C4-2B (cell line): ENCODE measurements at regions not wholly inside any gene's neighbourhood (a gene's known extent, or its start where the extent isn't known, plus 50 kb on each side); places are given as distances from the start of the nearest gene placed in this dataset.

Experiments
- ZFX ChIP-seq: fragments of 450-650 bp; IDR thresholded peaks from 2 replicates; pipeline ENCODE4 v1.6.1; 2017
- TF ChIP-seq, protein P1 (sequence below): fragments of 450-650 bp; conservative IDR thresholded peaks from 2 replicates; pipeline ENCODE4 v1.5.1; 2017; ENCODE audit warnings: mild to moderate bottlenecking

DNA sequence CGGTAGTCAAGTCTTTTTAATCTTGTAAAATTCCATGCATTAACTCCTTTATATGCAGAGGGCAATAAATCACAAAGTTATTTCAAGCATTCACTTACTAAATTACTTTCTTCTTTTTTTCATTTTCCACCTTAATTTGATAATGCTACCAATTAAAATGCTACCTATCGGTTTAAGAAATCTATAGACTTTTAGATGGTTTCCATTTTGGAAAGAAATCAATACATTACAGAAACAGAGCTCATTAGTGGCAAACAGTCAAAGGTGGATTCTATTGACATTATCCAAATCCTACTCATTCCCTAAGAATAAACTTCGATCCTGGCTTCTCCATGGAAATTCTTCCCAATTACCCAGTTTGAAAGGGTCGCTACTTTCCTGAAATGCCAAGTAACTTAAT, 176.5 kb downstream of the MREG start:
- TF ChIP-seq, protein P1, sequence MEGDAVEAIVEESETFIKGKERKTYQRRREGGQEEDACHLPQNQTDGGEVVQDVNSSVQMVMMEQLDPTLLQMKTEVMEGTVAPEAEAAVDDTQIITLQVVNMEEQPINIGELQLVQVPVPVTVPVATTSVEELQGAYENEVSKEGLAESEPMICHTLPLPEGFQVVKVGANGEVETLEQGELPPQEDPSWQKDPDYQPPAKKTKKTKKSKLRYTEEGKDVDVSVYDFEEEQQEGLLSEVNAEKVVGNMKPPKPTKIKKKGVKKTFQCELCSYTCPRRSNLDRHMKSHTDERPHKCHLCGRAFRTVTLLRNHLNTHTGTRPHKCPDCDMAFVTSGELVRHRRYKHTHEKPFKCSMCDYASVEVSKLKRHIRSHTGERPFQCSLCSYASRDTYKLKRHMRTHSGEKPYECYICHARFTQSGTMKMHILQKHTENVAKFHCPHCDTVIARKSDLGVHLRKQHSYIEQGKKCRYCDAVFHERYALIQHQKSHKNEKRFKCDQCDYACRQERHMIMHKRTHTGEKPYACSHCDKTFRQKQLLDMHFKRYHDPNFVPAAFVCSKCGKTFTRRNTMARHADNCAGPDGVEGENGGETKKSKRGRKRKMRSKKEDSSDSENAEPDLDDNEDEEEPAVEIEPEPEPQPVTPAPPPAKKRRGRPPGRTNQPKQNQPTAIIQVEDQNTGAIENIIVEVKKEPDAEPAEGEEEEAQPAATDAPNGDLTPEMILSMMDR = no peak
- TF ChIP-seq ZFX = no peak
